DOHH2 (cell line): ENCODE measurements at regions not wholly inside any gene's neighbourhood (a gene's known extent, or its start where the extent isn't known, plus 50 kb on each side); places are given as distances from the start of the nearest gene placed in this dataset.
"Not testable (repeated sequence)": the region's sequence is repeated elsewhere in the genome, so short reads cannot be mapped to it uniquely, and the experiment has no call there.

ENCODE experiments used
- EZH2phosphoT487 ChIP-seq: fragments of 200-600 bp; sonication (generic); IDR thresholded peaks from 2 replicates; pipeline ENCODE4 v1.6.1; 2017; ENCODE audit warnings: borderline replicate concordance, mild to moderate bottlenecking, antibody characterized with exemption, low read length, moderate library complexity, mixed read lengths
- TF ChIP-seq, protein P1 (sequence below): fragments of 200-600 bp; sonication (generic); IDR thresholded peaks from one replicate; pipeline ENCODE4 v1.5.1; 2014; ENCODE audit warnings: antibody characterized with exemption, mild to moderate bottlenecking, low read depth, low read length; ENCODE audit not compliant: poor library complexity, severe bottlenecking

DNA sequence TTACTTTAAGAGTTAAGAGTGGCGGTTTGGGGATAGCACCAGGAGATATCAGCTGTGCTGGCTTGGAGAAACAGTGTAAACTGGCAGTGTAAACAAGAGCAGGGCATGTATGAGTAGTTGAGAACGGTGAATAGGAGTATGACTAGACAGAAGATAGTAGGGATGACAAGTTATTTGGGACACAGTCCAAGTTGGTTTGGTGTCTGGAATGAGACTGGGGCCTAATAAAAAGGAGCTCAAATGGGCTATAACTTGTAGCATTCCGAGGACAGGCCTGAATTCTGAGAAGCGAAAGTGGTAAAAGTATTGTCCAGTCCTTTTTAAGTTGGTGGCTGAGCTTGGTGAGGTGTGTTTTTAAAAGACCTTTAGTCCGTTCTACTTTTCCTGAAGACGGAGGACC lies 883.9 kb upstream of the CITED2 start:
- TF ChIP-seq, protein P1, sequence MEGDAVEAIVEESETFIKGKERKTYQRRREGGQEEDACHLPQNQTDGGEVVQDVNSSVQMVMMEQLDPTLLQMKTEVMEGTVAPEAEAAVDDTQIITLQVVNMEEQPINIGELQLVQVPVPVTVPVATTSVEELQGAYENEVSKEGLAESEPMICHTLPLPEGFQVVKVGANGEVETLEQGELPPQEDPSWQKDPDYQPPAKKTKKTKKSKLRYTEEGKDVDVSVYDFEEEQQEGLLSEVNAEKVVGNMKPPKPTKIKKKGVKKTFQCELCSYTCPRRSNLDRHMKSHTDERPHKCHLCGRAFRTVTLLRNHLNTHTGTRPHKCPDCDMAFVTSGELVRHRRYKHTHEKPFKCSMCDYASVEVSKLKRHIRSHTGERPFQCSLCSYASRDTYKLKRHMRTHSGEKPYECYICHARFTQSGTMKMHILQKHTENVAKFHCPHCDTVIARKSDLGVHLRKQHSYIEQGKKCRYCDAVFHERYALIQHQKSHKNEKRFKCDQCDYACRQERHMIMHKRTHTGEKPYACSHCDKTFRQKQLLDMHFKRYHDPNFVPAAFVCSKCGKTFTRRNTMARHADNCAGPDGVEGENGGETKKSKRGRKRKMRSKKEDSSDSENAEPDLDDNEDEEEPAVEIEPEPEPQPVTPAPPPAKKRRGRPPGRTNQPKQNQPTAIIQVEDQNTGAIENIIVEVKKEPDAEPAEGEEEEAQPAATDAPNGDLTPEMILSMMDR, result not testable (repeated sequence)
- not testable (repeated sequence) for TF ChIP-seq EZH2phosphoT487
